Activated CD8-positive, alpha-beta memory T cell treated with anti-CD3 and anti-CD28 coated beads for 48 hours (primary cell): ENCODE measurements at regions not wholly inside any gene's neighbourhood (a gene's known extent, or its start where the extent isn't known, plus 50 kb on each side); places are given as distances from the start of the nearest gene placed in this dataset.
"Not testable (repeated sequence)": the region's sequence is repeated elsewhere in the genome, so short reads cannot be mapped to it uniquely, and the experiment has no call there.

Experiments
- DNase-seq, 3 experiments: peaks; one replicate each; pipeline ENCODE4 v3.0.0-alpha.2; 2020; ENCODE audit warnings: low read depth in 2 of 3, low spot score in 2 of 3

DNA sequence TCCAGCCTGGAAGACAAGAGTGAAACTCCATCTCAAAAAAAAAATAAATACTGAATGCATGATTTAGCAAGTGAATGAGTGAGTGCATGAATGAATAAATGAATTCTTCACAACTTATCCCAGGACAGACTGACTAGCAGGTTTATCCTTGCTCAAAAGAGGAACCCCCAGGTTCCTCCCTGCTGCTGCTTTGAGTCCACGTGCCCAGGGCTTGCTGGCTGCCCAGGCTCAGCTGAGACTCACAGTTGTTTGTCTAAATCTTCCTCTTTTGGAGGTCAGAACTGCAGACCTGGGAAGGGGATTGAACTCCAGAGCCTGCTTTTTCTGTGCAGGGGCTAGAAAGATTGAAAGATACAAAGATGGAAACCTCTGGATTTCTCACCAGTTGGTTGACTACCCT is 117.4 kb upstream of the TMEM45B start:
- DNase-seq, result no peak

DNA sequence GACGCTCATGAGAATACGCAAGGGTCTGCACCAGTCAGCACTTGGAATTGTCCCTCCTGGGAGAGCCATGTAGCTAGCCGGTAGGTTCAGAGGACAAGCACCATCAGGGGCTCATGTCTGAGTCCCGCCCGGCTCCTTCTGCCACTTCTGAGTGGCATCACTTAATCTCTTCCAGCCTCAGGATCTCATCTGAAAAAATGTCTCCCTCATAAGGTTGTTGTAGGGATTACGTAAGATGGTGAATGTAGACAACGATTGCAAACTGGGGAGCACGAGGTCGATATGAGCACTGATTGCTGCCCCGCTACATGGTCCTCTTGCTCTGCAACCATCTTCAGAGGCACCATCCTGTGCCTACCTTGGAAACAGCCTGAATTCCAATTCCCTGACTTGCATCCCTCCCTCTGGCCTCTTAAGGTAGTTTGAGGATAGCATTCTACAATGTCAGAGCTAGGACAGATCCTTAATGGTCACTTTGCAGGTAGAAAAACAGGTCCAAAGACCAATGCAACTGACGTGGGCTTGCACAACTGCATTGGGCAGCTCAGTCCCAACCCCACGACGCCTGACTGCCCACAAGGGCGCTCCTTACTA is 115.8 kb upstream of the TMEM45B start:
- DNase-seq, result no peak

GRCh38 chr11:129700701-129701100 is 114.9 kb upstream of the TMEM45B start:
- DNase-seq, result no peak

DNA sequence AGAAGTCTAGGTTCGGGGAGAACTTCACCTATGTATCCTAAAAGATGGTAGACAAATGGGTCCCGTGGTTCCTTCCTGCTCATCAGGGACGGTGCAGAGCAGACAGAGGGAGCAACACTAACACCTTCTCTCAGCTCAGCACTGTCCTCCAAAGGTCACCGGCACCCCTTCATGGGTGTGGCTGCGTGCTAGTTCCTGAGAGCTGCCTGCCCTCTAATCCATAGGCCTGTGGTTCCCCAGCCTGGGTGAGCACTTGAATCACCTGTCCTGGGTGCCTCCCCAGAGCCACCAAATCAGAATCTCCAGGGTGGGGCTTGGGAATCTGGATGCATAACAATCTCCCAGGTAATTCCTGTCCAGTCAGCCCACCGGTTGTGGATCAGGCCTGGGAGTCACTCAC is 113.9 kb upstream of the TMEM45B start:
- DNase-seq, result no peak

GRCh38 chr11:129702410-129703398 is 112.9 kb upstream of the TMEM45B start:
- DNase-seq, result no peak

DNA sequence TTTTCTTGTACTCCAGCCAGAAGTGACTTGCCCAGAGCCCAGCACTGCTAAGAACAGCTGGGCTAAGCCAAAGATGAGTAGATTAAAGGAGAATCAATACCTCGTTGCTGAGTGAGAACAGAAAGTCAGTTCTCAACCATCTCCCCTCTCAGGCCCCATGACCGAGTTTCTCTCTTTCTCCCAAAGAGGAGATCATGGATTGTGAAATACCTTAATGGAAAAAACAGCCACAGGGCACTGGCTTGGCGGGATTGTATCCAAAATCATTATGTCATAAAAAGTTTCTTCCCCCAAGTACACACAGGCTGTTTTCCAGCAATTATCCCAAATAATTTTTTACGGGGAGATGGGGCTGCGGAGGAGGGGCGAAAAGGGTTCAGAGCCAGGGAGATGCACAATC is 111.8 kb upstream of the TMEM45B start:
- no peak for DNase-seq

DNA sequence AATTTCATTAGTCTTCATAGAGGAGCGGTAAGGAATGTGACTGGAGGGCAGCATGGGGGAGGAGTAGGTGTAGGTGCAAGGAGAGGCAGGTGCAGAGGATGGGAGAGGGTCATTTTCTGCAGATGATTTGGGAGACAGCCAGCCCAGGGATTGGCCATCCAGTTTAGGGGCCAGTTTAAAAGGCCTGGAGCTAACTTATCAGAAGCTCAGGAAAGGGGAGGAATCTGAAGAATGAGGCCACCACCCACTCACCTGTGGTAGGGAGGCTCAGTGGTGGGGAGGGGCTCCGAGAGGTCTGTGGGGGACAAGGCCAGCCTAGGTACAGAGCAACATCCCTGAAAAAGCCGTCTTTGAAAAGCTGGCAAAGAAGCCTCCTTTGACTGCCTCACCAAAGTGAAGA is 110.8 kb upstream of the TMEM45B start:
- DNase-seq, result no peak

DNA sequence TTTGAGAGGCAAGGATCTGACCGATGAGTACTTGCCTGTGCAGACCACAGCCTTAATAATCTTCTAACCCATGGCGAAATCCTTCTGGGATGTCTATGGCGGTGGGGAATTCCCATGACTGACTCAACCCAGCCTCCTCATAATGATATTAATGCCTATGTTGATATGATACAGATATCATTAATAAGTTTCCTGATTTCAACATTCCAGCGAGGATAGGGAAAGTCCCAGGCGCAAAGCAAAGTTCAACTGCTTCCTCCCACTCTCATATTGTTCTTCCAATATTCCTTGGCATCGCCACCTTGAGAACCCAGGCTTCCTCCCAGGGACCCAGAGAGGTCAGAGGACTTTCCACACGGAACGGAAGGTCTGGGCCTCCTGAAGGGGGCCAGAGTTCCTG is 110.3 kb upstream of the TMEM45B start:
- no peak for DNase-seq

- DNase-seq, result no peak
Observed at GRCh38 chr11:129705933-129706332, 109.7 kb upstream of the TMEM45B start.

DNA sequence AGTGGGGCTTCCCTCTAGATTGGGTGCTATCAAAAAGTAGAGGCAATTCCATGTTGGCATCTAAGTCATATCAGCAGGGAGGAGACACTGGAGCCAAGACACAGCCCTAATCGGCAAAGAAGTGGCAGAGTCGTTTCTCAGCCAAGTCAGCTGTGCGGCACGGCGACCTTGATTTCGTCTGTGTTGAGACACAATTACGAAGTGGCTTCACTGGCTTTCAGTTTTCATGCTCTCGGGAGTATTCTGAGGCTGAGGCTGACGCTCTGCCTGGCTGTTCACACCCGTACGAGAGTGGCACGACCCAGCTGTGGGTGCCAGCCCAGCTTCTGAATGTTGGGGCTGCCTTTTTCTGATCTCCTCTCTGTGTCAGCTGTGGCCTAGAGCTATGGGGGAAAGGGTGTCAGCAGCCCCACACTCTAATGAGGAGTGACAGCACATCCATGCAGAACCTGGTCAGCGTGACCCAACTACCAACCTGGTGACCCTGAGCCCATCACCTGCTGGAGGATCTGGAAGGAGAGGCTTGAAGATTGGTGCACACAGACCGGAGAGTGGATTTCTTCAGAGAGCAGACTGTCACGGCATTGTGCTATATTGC is 105.7 kb upstream of the TMEM45B start:
- no peak for DNase-seq

DNA sequence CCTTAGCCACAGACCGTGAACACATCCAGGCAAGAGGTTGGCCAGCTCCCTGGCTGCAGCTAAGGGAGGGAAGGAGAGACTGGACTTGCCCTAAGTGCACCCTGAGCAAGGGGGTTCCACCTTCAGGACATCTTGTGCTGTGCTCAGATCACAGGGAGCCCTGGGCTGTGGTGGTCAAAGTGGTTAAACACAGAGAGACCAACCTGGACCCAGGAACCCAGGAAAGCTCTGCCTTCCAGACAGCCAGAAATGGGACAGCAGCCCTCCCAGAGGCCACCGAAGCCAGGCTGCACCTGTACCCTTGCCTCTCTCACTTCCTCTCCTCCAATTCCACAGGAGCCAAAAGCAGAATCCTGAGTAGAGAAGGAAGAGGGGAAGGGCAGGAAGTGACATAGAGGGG is 105.2 kb upstream of the TMEM45B start:
- DNase-seq, result no peak

DNA sequence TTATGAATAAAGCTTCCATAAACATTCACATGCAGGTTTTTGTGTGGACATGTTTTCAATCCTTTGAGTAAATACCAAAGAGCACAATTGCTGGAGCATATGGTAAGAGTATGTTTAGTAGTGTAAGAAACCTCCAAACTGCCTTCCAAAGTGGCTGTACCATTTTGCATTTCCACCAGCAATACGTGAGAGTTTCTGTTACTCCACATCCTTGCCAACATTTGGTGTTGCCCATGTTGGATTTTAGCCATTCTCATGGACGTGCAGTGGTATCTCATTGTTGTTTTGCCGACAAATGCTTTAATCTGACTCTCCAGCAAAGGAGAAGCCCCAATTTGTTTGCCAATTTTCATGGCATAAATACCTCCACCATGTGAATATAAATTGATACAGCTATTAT is 103.9 kb upstream of the TMEM45B start:
- DNase-seq, result no peak

DNA sequence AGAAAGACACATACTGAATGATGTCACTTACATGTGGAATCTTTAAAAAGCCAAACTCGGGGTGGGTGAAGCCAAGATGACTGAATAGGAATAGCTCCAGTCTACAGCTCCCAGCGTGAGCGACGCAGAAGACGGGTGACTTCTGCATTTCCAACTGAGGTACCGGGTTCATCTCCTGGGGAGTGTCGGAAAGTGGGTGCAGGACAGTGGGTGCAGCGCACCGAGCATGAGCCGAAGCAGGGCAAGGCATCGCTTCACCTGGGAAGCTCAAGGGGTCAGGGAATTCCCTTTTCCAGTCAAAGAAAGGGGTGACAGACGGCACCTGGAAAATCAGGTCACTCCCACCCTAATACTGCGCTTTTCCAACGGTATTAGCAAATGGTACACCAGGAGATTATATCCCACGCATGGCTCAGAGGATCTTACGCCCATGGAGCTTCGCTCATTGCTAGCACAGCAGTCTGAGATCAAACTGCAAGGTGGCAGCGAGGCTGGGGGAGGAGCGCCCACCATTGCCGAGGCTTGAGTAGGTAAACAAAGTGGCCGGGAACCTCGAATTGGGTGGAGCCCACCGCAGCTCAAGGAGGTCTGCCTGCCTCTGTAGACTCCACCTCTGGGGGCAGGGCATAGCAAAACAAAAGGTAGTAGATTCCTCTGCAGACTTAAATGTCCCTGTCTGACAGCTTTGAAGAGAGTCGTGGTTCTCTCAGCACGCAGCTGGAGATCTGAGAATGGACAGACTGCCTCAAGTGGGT is 103.0 kb upstream of the TMEM45B start:
- DNase-seq, result not testable (repeated sequence)

DNA sequence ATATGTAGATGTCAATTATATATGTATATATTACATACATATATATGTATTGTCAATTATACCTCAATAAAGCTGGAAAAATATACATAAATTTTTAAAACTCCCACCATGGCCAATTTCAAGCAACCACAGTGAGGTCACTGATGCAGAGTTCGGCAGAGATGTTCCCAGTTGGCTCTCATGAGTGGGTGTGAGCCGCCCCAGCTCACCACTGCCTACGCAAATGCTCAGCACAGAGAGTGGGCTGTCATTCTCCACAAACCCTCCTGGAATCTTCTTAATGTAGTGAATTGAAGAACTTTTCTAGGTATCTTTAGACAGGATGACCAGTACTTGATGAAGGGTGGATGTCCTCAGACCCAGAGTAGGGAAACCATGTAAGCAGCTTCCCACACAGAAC is 96.6 kb upstream of the TMEM45B start:
- no peak for DNase-seq

GRCh38 chr11:129720156-129720555 is 95.5 kb upstream of the TMEM45B start:
- DNase-seq, result no peak

- no peak for DNase-seq
Observed at GRCh38 chr11:129720994-129721393, 94.7 kb upstream of the TMEM45B start.

DNA sequence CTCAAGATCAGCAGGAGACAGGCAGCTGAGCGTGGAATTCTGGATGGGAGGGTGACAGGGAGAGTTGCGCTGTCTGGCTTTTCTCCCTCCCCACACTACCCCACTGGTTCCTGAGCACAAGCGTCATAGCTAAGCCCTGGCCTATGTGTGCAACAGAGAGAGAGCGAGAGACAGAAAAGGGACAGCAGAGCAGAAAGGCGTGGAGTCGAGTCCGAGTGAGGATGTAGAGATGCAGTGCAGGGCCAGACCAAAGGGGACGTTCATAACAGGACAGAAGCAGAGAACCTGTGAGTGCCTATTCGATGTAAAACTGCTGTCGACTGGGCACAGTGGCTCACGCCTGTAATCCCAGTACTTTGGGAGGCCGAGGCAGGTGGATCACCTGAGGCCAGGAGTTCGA is 94.0 kb upstream of the TMEM45B start:
- no peak for DNase-seq

GRCh38 chr11:129722529-129722928 is 93.1 kb upstream of the TMEM45B start:
- no peak for DNase-seq

GRCh38 chr11:129723146-129723760 is 92.4 kb upstream of the TMEM45B start:
- DNase-seq, result no peak

DNA sequence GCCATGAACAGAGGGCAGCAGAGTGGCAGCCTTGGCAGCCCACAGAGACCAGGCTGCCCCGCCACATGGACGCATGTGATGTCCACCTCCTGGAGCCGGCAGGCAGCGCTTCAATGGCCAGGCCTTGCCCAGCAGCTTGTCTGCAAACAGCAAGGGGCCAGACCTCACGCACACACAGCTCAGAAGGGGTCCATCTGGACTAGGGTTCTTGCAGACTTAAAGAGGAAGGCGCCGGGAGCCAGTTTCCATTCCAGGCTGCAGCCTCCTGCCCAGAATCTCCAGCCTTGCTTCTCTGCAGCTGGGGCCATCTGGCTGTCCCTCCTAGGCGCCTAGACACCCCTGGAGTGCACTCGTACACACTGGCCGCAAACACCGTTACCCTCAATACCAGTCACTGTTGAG is 91.9 kb upstream of the TMEM45B start:
- no peak for DNase-seq

- DNase-seq, result no peak
Observed at GRCh38 chr11:129724866-129725265, 90.8 kb upstream of the TMEM45B start.
